ENCODE measurements at regions not wholly inside any gene's neighbourhood (a gene's known extent, or its start where the extent isn't known, plus 50 kb on each side); places are given as distances from the start of the nearest gene placed in this dataset.

DNA sequence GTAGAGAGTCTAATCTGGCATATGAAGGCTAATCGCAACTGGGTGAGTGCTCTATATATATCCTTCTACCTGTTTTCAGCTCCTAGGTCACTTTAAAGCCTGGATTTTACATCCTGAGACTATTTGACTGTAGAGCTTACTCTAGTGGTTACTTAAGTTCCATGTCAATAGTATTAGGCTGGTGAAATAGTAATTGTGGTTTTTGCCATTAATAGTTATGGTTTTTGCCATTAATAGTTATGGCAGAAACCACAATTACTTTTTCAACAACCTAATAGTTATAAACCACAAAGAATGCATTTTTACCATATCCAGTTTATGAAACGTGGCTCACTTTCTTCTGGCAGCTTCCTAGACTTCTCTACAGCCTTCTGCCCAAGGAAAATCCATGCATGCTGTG, 263.1 kb upstream of the KIAA1217 start:
- TF ChIP-seq, protein P1, sequence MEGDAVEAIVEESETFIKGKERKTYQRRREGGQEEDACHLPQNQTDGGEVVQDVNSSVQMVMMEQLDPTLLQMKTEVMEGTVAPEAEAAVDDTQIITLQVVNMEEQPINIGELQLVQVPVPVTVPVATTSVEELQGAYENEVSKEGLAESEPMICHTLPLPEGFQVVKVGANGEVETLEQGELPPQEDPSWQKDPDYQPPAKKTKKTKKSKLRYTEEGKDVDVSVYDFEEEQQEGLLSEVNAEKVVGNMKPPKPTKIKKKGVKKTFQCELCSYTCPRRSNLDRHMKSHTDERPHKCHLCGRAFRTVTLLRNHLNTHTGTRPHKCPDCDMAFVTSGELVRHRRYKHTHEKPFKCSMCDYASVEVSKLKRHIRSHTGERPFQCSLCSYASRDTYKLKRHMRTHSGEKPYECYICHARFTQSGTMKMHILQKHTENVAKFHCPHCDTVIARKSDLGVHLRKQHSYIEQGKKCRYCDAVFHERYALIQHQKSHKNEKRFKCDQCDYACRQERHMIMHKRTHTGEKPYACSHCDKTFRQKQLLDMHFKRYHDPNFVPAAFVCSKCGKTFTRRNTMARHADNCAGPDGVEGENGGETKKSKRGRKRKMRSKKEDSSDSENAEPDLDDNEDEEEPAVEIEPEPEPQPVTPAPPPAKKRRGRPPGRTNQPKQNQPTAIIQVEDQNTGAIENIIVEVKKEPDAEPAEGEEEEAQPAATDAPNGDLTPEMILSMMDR (IDR thresholded peaks at IDR 0.05) = no peak
- DNase-seq (no peak), ATAC-seq (peak; percentile 33)
- no peak overlapping the region for H3K27ac ChIP-seq
- H3K4me3 ChIP-seq = no peak overlapping the region
- intact Hi-C loops (cut with DNase I) = no loop called here
- H3K9me3 ChIP-seq = no peaks in the 10 kb centered on the region
- no peaks in the 10 kb centered on the region for H3K4me1 ChIP-seq
- H3K36me3 ChIP-seq = no peaks in the 10 kb centered on the region
- H3K27me3 ChIP-seq = no peaks in the 10 kb centered on the region

DNA sequence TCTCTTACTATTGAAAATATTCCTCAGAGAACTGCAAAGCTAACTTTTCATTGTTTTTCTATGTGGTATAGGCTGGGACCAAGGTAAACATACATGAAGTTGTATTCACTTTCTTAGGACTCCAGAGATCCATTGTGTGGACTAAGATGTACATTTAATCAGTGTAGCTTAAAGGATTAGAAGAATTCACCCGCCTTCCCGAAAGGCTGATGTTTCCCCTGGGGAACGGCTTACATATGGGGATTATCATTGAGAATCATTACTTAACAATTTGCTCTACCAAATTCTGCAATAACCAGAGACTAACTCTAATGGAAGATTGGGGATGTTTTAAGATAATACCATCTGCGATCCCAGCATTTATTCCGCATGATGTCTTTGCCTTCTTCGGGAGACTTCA, 257.1 kb upstream of the KIAA1217 start:
- no peaks in the 10 kb centered on the region for H3K4me1 ChIP-seq
- H3K9me3 ChIP-seq = peaks cover 0 to 27% of the 10 kb centered on the region in 2 donors
- TF ChIP-seq, protein P1 (IDR thresholded peaks at IDR 0.05) = no peak
- ATAC-seq (no peak), DNase-seq (no peak)
- H3K4me3 ChIP-seq = no peak overlapping the region
- intact Hi-C loops (cut with DNase I) = no loop called here
- no peaks in the 10 kb centered on the region for H3K27me3 ChIP-seq
- no peak overlapping the region for H3K27ac ChIP-seq
- no peaks in the 10 kb centered on the region for H3K36me3 ChIP-seq

DNA sequence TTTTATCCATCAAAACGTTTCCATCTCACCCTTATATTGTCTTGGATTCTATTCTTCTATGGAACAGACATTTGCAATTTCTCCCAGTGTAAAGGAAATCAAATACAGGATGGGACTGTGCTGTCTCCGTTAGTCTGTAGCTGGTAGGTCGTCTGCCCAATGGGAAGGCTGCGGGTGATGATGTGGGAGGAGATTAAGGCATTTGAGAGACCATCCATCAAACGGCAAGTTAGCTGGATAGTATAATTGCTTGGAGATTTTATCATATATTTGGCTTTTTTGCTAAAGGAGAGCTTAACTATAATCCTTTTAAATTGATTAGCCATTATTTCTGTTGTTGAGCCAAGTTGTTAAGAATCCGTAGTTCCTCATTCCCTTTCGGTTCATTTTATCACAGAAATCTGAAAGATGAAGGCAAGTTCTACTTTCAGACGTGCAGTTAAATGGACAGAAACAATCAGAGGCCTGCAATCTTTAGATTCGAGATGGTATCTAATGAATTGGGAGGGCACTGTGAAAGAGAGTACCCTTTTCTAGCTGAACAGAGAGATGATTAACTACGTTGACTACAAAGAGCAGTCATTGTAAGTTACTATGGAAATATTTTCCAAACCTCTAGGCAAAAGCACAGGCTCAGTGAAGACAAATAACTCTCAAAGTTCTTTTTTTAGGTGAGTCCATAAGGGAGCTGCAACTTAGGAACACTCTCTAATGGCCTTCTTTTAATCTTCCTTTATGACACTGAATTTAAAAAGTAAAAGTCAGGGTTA, 253.3 kb upstream of the KIAA1217 start:
- TF ChIP-seq, protein P1 (IDR thresholded peaks at IDR 0.05) = no peak
- no peak for DNase-seq
- intact Hi-C loops (cut with DNase I) = no loop called here
- Histone ChIP-seq H3K9me3 (peaks cover 0 to 27% of the 10 kb centered on the region in 2 donors), H3K4me3 (no peak overlapping the region), H3K36me3 (no peaks in the 10 kb centered on the region), H3K27ac (no peak overlapping the region), H3K27me3 (no peaks in the 10 kb centered on the region), H3K4me1 (no peaks in the 10 kb centered on the region)
- ATAC-seq = no peak

DNA sequence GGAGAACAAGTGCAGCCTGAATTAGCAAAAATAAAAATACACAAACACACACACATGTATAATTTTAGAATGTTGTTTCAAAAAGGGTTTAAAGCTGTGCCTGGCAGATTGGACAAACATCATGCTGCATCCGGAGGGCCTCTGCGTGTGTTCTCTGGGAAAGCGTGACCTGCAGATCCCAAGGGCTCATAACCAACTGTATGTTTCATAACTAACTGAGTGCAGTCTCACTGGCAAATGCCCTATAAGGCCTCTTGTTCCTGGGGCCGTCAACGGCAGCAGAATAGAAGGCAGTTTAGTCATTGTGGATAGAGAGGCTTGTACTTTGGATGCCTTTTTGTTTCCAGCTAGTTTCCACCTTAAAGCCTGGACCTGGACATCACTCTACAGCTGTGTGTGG, 243.8 kb upstream of the KIAA1217 start:
- Histone ChIP-seq H3K4me1 (no peaks in the 10 kb centered on the region), H3K36me3 (no peaks in the 10 kb centered on the region), H3K4me3 (no peak overlapping the region), H3K27me3 (no peaks in the 10 kb centered on the region), H3K27ac (no peak overlapping the region), H3K9me3 (no peaks in the 10 kb centered on the region)
- TF ChIP-seq, protein P1 (IDR thresholded peaks at IDR 0.05) = no peak
- intact Hi-C loops (cut with DNase I) = no loop called here
- ATAC-seq (no peak), DNase-seq (no peak)

DNA sequence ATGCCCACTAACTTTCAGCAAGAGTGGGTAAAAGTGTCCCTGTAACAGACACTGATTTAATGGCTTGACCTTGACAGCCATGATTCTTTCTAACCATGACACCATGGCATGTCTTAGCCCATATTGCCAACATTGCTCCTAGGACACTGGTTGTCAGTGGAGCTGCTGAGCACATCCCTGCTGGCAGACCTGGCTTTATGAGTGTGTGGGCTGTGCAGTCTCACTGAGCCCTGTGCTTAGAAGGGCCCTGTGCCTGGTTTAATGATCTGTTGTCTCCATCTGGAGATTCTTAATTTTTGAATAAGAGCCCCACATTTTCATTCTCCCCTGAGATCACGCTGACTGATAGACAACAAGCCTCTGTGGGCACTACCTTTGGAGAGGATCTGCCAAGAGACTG, 243.1 kb upstream of the KIAA1217 start:
- Histone ChIP-seq H3K27me3 (no peaks in the 10 kb centered on the region), H3K9me3 (no peaks in the 10 kb centered on the region), H3K36me3 (no peaks in the 10 kb centered on the region), H3K4me1 (no peaks in the 10 kb centered on the region), H3K4me3 (no peak overlapping the region), H3K27ac (no peak overlapping the region)
- DNase-seq (no peak), ATAC-seq (no peak)
- intact Hi-C loops (cut with DNase I) = no loop called here
- TF ChIP-seq, protein P1 (IDR thresholded peaks at IDR 0.05) = no peak
